Immature natural killer cell (primary cell): ENCODE measurements at regions not wholly inside any gene's neighbourhood (a gene's known extent, or its start where the extent isn't known, plus 50 kb on each side); places are given as distances from the start of the nearest gene placed in this dataset.

Experiments used
- DNase-seq, 3 donors: peaks; one replicate each; pipeline ENCODE4 v3.0.0; 2022; ENCODE audit warnings: mixed read lengths in 1 of 3
- H3K27ac Mint-ChIP-seq, 6 donors: one replicate each; pipeline ENCODE4 v1.8.0; 2020; ENCODE audit warnings: mixed read lengths in 6 of 6, mild to moderate bottlenecking in 5 of 6, inconsistent platforms in 4 of 6, moderate library complexity in 3 of 6
- H3K27me3 Mint-ChIP-seq, 3 donors: one replicate each; pipeline ENCODE4 v1.8.0; 2020 to 2021; ENCODE audit warnings: low read depth in 3 of 3, mild to moderate bottlenecking in 3 of 3, mixed read lengths in 3 of 3, moderate library complexity in 3 of 3, inconsistent platforms in 1 of 3
- H3K36me3 Mint-ChIP-seq, 3 donors: one replicate each; pipeline ENCODE4 v1.8.0; 2020; ENCODE audit warnings: mixed read lengths in 3 of 3, inconsistent platforms in 2 of 3, mild to moderate bottlenecking in 2 of 3
- H3K4me1 Mint-ChIP-seq, 2 donors: one replicate each; pipeline ENCODE4 v1.8.0; 2020; ENCODE audit warnings: inconsistent platforms in 2 of 2, mild to moderate bottlenecking in 2 of 2, mixed read lengths in 2 of 2, moderate library complexity in 1 of 2
- H3K4me3 Mint-ChIP-seq, 5 donors: one replicate each; pipeline ENCODE4 v1.8.0; 2020; ENCODE audit warnings: mild to moderate bottlenecking in 5 of 5, mixed read lengths in 5 of 5, inconsistent platforms in 3 of 5, moderate library complexity in 3 of 5
- H3K9me3 Mint-ChIP-seq, 6 donors: one replicate each; pipeline ENCODE4 v1.8.0; 2020; ENCODE audit warnings: mild to moderate bottlenecking in 6 of 6, mixed read lengths in 6 of 6, inconsistent platforms in 4 of 6, moderate library complexity in 3 of 6

DNA sequence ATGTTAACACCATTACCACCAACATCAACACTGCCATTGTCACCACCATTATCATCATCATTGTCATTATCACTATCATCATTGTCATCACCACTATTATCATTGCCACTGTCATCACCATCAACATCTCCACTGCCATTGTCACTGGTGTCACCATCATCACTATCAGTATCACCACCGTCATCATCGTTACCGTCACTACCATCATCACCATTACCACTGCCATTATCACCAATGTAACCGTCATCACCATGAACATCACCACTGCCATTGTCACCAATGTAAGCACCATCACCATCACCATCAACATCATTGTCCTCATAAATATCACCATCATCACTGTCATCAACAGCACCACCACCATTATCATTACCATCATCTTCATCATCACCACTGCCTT is 633.2 kb upstream of the EEF2KMT start:
- H3K4me1 Mint-ChIP-seq: no peaks in the 10 kb centered on the region
- peaks cover 0 to 4% (median 0%) of the 10 kb centered on the region in 3 donors for H3K27me3 Mint-ChIP-seq
- H3K4me3 Mint-ChIP-seq: no peak overlapping the region
- H3K36me3 Mint-ChIP-seq: no peaks in the 10 kb centered on the region
- H3K27ac Mint-ChIP-seq: no peak overlapping the region
- DNase-seq: no peak
- peaks cover 0 to 7% (median 0%) of the 10 kb centered on the region in 6 donors for H3K9me3 Mint-ChIP-seq

DNA sequence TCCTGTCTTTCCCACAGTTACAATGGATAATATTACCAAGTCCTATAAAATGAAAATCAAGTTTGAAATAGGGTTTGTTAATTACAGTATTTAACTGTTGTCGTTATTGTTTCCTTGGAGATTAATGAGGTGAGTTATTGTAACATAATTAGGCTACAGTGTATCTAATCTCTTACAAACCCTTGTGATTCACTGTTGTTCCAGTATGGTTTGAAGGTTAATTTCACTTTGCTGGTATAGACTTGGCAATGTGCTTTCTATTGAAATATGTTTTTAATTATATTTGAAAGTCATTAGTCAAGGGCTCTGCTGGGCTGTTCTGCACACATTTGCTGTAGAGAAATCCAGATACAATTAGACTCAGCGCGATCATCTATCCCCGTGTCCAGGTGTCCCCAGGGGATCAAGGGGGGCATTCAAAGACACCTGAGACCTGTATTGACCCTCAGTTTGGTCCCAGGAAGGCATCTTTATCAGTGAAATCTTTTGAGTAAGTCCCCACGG is 624.6 kb upstream of the EEF2KMT start:
- no peak for DNase-seq
- H3K27ac Mint-ChIP-seq: no peak overlapping the region
- no peaks in the 10 kb centered on the region for H3K36me3 Mint-ChIP-seq
- H3K27me3 Mint-ChIP-seq: peaks cover 0 to 4% (median 2%) of the 10 kb centered on the region in 3 donors
- no peak overlapping the region for H3K4me3 Mint-ChIP-seq
- peaks cover 0 to 8% (median 0%) of the 10 kb centered on the region in 6 donors for H3K9me3 Mint-ChIP-seq
- no peaks in the 10 kb centered on the region for H3K4me1 Mint-ChIP-seq

DNA sequence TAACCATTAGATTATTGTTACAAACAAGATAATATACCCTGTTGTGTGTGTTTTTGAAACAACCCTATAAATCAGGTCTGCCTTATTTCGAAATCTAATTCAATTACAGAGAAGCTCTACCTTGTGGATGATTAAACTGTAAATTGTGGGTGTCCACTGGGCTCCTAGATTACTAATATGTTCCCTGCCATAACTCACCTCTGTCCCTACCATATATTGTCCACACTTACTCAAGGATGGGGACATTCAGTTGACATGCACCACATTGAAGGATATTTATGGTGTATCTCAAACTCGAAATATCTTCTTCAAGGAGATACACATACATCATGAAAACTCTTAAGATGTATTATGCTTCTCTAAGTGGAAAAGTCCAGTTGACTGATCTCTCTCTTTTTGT is 617.6 kb upstream of the EEF2KMT start:
- Mint-ChIP-seq H3K9me3 (peaks cover 0 to 7% (median 0%) of the 10 kb centered on the region in 6 donors), H3K27ac (no peak overlapping the region), H3K4me3 (no peak overlapping the region), H3K27me3 (peaks cover 0 to 4% (median 0%) of the 10 kb centered on the region in 3 donors), H3K36me3 (no peaks in the 10 kb centered on the region), H3K4me1 (no peaks in the 10 kb centered on the region)
- no peak for DNase-seq

DNA sequence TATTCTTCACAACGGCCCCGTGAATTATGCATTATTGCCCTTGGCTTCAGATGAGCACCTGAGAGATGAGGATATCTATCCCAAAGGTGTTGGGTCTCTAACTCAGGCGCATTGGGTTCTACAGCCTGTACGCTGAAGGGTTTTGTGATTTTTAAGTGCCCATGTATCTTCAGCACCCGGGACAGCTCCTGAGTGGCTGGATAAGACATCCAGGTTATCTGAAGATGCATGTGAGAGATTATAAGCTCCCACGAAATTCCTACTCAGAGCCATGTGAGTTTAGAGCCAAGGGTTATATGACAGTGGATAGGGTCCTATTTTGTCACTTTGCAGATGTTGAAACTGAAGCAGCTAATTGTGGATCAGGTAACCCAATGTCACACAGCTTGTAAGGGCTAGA is 612.3 kb upstream of the EEF2KMT start:
- Mint-ChIP-seq H3K36me3 (no peaks in the 10 kb centered on the region), H3K9me3 (peaks cover 0 to 6% (median 0%) of the 10 kb centered on the region in 6 donors), H3K27ac (peak overlapping the region in 1 of 6 donors; percentile 25), H3K27me3 (peaks cover 0 to 2% (median 0%) of the 10 kb centered on the region in 3 donors), H3K4me3 (no peak overlapping the region), H3K4me1 (no peaks in the 10 kb centered on the region)
- no peak for DNase-seq

DNA sequence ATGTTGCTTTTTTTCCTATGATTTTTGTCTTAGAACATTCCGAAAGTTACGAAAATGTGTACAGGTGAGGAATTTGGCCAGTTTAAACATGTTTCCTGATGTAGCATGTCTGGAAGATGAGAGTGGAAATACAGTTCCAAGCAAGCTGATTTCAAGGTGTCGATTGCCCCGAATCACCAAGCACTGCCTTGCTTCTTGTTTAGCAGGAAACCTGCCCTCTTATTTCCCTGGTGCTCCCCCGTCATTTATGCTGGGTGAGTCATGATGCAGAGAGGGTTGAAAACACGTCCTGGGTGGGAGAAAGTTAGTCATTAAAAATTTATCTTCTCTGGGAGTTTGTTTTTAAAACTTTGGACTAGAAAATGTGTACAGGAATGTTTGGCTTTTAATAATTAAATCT is 608.6 kb upstream of the EEF2KMT start:
- no peaks in the 10 kb centered on the region for H3K4me1 Mint-ChIP-seq
- H3K27me3 Mint-ChIP-seq: peaks cover 0 to 2% (median 0%) of the 10 kb centered on the region in 3 donors
- H3K4me3 Mint-ChIP-seq: no peak overlapping the region
- peaks cover 0 to 11% (median 0%) of the 10 kb centered on the region in 6 donors for H3K9me3 Mint-ChIP-seq
- DNase-seq: no peak
- H3K36me3 Mint-ChIP-seq: no peaks in the 10 kb centered on the region
- H3K27ac Mint-ChIP-seq: no peak overlapping the region

DNA sequence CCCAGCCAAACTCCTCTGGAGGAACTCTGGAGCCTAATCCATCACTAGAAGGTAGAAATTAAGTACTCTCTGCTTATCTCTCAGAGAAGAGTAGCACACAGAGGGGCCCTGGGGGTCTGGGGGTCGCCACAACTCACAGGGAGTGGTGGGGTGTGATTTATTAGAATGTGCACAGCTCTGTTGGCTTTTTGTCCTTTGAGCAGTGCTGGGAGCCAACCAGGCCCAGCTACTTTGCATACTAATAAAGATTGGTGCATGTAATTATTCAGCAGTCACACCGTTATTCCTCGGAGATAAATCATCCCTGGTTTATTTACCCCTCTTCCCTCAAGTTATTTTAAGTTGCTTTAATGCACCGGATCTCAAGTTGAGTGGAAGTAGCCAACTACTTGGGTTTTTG is 606.7 kb upstream of the EEF2KMT start:
- DNase-seq: no peak
- H3K36me3 Mint-ChIP-seq: no peaks in the 10 kb centered on the region

DNA sequence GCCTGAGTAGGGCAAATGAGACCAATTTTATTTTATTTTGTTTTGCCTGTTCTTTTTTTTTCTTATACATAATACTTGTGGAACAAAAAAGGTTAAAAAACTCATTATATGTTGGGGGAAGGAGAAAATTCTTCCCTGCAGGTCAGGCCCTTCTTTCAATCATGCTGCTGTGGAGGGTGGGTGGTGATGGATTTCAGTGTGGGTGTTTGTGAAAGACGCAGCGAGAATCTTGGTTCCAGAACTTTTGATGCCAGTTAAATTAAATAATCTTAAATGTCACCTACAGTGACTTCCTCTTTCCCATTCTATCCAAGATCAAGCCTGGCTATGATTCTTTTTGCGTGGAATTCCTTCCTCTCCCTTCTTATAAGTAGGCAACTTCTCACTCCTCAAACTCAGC is 595.8 kb upstream of the EEF2KMT start:
- no peak overlapping the region for H3K4me3 Mint-ChIP-seq
- no peak overlapping the region for H3K27ac Mint-ChIP-seq
- H3K27me3 Mint-ChIP-seq: peaks cover 0 to 5% (median 2%) of the 10 kb centered on the region in 3 donors
- peaks cover 0 to 4% (median 0%) of the 10 kb centered on the region in 6 donors for H3K9me3 Mint-ChIP-seq
- no peak for DNase-seq
- H3K36me3 Mint-ChIP-seq: no peaks in the 10 kb centered on the region
- no peaks in the 10 kb centered on the region for H3K4me1 Mint-ChIP-seq

More for the DNA sequence above, 606.7 kb upstream of the EEF2KMT start:
- Mint-ChIP-seq H3K27me3 (peaks cover 0 to 2% (median 0%) of the 10 kb centered on the region in 3 donors), H3K4me3 (no peak overlapping the region), H3K4me1 (no peaks in the 10 kb centered on the region), H3K9me3 (peaks cover 0 to 11% (median 3%) of the 10 kb centered on the region in 6 donors), H3K27ac (no peak overlapping the region)

DNA sequence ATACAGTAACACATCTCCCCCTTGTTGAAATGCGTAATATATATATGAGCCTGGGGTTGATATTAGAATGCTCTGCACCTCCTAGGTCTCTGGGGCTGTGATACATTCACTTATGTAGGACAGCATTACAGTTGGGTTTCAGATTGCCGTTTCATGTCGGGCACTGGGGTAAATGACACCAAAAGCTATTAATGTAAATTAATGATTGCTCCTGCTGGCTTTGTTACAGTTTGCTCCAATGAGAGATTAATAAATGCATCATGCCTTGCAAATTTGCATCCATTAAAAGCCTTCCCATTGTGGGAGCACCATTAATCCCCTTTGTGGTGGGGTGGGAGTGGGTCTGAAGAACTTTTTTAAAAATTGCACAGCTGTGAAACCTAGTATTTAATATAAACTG is 584.4 kb upstream of the EEF2KMT start:
- Mint-ChIP-seq H3K4me1 (no peaks in the 10 kb centered on the region), H3K27ac (no peak overlapping the region), H3K9me3 (peaks cover 0 to 8% (median 0%) of the 10 kb centered on the region in 6 donors), H3K36me3 (no peaks in the 10 kb centered on the region), H3K4me3 (no peak overlapping the region), H3K27me3 (peaks cover 0 to 9% (median 0%) of the 10 kb centered on the region in 3 donors)
- no peak for DNase-seq

DNA sequence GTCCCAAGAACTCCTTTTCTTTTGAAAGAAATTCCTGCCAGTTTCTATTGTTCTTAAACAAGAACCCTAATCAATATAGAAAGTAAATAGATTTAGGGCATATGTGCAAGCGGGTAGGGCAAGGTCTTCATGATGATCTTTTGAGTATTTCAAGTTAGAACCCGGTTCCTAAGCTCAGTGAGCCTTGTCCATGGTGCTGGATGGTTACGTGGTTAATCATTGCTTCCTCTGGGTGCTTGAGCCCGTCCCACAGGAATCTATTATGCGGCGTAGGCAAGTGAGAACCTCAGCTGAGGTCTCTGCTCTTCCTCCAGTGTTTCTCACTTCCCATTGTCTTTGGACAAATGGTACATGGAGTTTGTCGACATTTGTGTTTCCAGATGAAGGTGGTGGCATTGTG is 580.8 kb upstream of the EEF2KMT start:
- Mint-ChIP-seq H3K4me1 (no peaks in the 10 kb centered on the region), H3K27me3 (peaks cover 0 to 9% (median 0%) of the 10 kb centered on the region in 3 donors), H3K27ac (no peak overlapping the region), H3K9me3 (peaks cover 0 to 8% (median 0%) of the 10 kb centered on the region in 6 donors), H3K4me3 (no peak overlapping the region), H3K36me3 (no peaks in the 10 kb centered on the region)
- DNase-seq: no peak

DNA sequence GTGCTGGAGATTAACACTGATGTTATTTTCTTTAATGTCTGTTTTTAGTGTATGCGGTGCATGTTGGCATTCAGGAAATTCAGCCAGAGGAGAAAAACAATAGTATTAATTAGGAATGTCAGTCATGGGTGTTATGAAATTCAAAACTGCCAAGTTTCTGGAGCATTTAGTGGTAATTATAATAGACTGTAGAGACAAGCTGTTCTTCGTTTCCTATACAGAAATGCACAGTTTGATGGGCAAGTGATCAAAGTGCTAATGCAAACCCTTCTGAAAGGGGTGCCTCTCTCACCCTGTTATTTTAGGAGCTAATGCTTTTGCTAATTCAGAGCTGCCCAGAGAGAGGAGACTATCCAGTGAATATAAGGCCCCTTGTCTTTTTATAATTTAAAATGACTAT is 573.8 kb upstream of the EEF2KMT start:
- no peak overlapping the region for H3K4me3 Mint-ChIP-seq
- no peaks in the 10 kb centered on the region for H3K4me1 Mint-ChIP-seq
- no peak overlapping the region for H3K27ac Mint-ChIP-seq
- no peaks in the 10 kb centered on the region for H3K36me3 Mint-ChIP-seq
- H3K9me3 Mint-ChIP-seq: peaks cover 0 to 4% (median 0%) of the 10 kb centered on the region in 6 donors
- DNase-seq: no peak
- H3K27me3 Mint-ChIP-seq: no peaks in the 10 kb centered on the region

DNA sequence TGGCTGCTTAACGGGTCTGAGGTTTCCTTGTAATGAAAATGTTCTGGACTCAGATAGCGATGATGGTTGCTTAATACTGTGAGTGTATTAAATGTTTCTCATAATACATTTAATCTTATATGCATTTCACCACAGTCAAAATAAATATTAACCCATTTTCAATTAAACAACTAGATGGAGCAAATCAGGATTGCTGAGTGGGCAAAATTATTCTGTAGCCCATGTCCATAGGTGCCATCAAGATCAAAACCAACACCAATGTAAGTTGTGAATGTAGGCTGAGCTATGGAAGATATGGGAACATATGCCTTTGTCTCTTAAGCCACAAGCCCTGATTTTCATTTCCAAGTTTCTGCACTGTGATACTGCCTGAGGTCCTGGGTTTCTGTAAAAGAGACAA is 572.6 kb upstream of the EEF2KMT start:
- Mint-ChIP-seq H3K36me3 (no peaks in the 10 kb centered on the region), H3K27ac (no peak overlapping the region), H3K4me3 (no peak overlapping the region), H3K9me3 (peaks cover 0 to 4% (median 0%) of the 10 kb centered on the region in 6 donors), H3K27me3 (peaks cover 0 to 2% (median 0%) of the 10 kb centered on the region in 3 donors), H3K4me1 (no peaks in the 10 kb centered on the region)
- DNase-seq: no peak

DNA sequence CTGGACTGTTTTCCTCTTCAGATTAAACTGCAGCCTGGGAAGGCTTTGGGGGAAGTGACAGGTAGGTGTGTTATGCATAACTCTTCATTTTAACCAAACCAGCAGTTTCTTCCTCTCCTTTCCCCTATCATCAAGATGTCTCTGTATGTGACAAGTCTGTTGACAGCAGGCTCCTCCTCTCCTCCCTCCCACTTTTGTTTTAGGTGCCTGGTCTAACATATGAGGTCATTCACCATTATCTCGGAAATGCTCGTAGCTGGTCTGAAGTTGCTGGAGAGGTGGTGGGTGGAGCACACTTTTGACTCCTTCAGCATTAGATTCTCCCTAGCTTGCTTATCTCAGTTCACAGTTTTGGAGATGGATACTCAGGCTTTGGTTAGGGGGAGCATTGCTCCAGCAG is 571.0 kb upstream of the EEF2KMT start:
- Mint-ChIP-seq H3K27me3 (peaks cover 0 to 4% (median 0%) of the 10 kb centered on the region in 3 donors), H3K9me3 (peaks cover 0 to 4% (median 0%) of the 10 kb centered on the region in 6 donors), H3K4me3 (no peak overlapping the region), H3K27ac (no peak overlapping the region), H3K4me1 (no peaks in the 10 kb centered on the region), H3K36me3 (no peaks in the 10 kb centered on the region)
- no peak for DNase-seq

DNA sequence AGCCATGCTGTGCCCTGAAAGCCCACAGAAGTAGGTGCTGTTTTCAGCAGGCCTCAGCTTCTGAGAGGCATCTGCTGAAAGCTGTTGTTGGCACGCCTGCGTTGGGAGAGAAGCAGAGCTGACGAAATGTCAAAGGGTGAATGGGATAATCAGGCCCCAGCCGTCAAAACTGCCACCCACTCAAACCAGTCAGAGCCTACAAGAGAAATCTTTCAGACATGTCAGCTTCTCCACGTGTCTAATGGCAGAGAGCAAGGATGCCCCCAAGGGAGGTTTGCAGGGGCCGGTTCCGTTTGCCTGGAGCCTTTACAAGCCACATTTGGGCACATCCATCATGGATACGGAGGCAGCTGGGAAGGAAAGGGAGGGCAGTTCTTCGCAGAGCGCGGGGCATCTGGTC is 568.2 kb upstream of the EEF2KMT start:
- no peaks in the 10 kb centered on the region for H3K4me1 Mint-ChIP-seq
- H3K27me3 Mint-ChIP-seq: peaks cover 0 to 4% (median 0%) of the 10 kb centered on the region in 3 donors
- H3K36me3 Mint-ChIP-seq: no peaks in the 10 kb centered on the region
- no peak overlapping the region for H3K27ac Mint-ChIP-seq
- no peak overlapping the region for H3K4me3 Mint-ChIP-seq
- H3K9me3 Mint-ChIP-seq: no peaks in the 10 kb centered on the region
- DNase-seq: no peak

DNA sequence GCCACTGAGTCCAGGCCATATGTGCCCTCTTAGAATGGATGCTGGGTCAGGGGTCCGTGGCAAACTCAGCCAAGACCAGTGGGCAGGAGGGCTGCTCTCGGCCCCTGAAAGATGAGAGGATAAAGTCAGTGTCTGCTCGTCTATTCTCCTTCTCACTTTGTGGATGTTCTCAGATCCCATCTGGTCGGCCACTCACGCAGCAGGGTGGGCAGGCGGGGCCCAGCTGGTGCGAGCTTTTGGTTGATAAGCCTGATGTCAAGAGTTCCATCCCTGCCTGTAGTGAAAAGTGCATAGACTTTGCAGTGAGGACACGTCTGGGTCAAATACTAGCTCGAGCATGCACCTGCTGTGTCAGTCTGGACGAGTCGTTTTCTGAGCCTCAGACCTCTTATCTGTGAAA is 556.2 kb upstream of the EEF2KMT start:
- Mint-ChIP-seq H3K4me3 (no peak overlapping the region), H3K9me3 (peaks cover 0 to 2% (median 0%) of the 10 kb centered on the region in 6 donors), H3K36me3 (no peaks in the 10 kb centered on the region), H3K27ac (no peak overlapping the region), H3K27me3 (peaks cover 0 to 2% (median 0%) of the 10 kb centered on the region in 3 donors), H3K4me1 (no peaks in the 10 kb centered on the region)
- no peak for DNase-seq

DNA sequence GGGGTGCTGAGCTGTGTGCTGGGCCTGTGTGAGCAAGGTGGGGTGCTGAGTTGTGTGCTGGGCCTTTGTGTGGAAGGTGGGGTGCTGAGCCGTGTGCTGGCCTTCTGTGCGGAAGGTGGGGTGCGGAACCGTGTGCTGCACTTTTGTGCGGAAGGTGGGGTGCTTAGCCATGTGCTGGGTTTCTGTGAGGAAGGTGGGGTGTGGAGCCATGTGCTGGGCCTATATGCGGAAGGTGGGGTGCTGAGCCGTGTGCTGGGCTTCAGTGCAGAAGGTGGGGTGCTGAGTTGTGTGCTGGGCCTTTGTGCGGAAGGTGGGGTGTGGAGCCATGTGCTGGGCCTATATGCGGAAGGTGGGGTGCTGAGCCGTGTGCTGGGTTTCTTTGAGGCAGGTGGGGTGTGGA is 555.4 kb upstream of the EEF2KMT start:
- Mint-ChIP-seq H3K4me3 (no peak overlapping the region), H3K27ac (no peak overlapping the region), H3K9me3 (peaks cover 0 to 2% (median 0%) of the 10 kb centered on the region in 6 donors), H3K4me1 (no peaks in the 10 kb centered on the region), H3K36me3 (no peaks in the 10 kb centered on the region), H3K27me3 (peaks cover 0 to 2% (median 0%) of the 10 kb centered on the region in 3 donors)
- DNase-seq: no peak
